GM23248 (cell line): ENCODE measurements at regions not wholly inside any gene's neighbourhood (a gene's known extent, or its start where the extent isn't known, plus 50 kb on each side); places are given as distances from the start of the nearest gene placed in this dataset.

ENCODE experiments used
- DNase-seq: peaks from one replicate; pipeline ENCODE4 v3.0.0-alpha.2; 2015
- H2AFZ ChIP-seq: fragments of 200-600 bp; sonication (generic); 2 replicates; pipeline ENCODE4 v1.6.1; 2016; ENCODE audit warnings: antibody characterized with exemption
- H3F3A ChIP-seq: fragments of 200-600 bp; sonication (generic); 2 replicates; pipeline ENCODE4 v1.6.1; 2016; ENCODE audit warnings: mild to moderate bottlenecking, antibody characterized with exemption, mixed run types; ENCODE audit not compliant: insufficient read depth
- H3K27ac ChIP-seq: fragments of 200-600 bp; sonication (generic); 2 replicates; pipeline ENCODE4 v1.5.1; 2016; ENCODE audit warnings: mild to moderate bottlenecking
- H3K27me3 ChIP-seq: fragments of 200-600 bp; sonication (generic); replicated peaks from 2 replicates; pipeline ENCODE4 v1.6.1; 2016; ENCODE audit warnings: mild to moderate bottlenecking; ENCODE audit not compliant: insufficient read depth
- H3K36me3 ChIP-seq: fragments of 200-600 bp; sonication (generic); 2 replicates; pipeline ENCODE4 v1.6.1; 2016; ENCODE audit warnings: low read depth, mild to moderate bottlenecking
- H3K4me1 ChIP-seq: fragments of 200-600 bp; sonication (generic); 2 replicates; pipeline ENCODE4 v1.6.1; 2016; ENCODE audit warnings: mild to moderate bottlenecking; ENCODE audit not compliant: insufficient read depth
- H3K4me2 ChIP-seq: fragments of 200-600 bp; sonication (generic); one replicate; pipeline ENCODE4 v1.6.1; 2016; ENCODE audit warnings: mild to moderate bottlenecking; ENCODE audit not compliant: unreplicated experiment
- H3K4me3 ChIP-seq: fragments of 200-600 bp; sonication (generic); 2 replicates; pipeline ENCODE4 v1.5.1; 2016; ENCODE audit warnings: mild to moderate bottlenecking
- H3K79me2 ChIP-seq: fragments of 200-600 bp; sonication (generic); 2 replicates; pipeline ENCODE4 v1.6.1; 2016; ENCODE audit warnings: mild to moderate bottlenecking; ENCODE audit not compliant: insufficient read depth
- H3K9ac ChIP-seq: fragments of 200-600 bp; sonication (generic); 2 replicates; pipeline ENCODE4 v1.6.1; 2016; ENCODE audit warnings: mild to moderate bottlenecking
- H3K9me2 ChIP-seq: fragments of 200-600 bp; sonication (generic); 2 replicates; pipeline ENCODE4 v1.6.1; 2016; ENCODE audit warnings: mixed run types, mild to moderate bottlenecking, moderate library complexity; ENCODE audit not compliant: insufficient read depth
- H3K9me3 ChIP-seq: fragments of 200-600 bp; sonication (generic); one replicate; pipeline ENCODE4 v1.6.1; 2017; ENCODE audit warnings: low read depth
- H4K20me1 ChIP-seq: fragments of 200-600 bp; sonication (generic); 2 replicates; pipeline ENCODE4 v1.6.0; 2016; ENCODE audit not compliant: insufficient read depth
- EZH2 ChIP-seq: fragments of 200-600 bp; sonication (generic); IDR thresholded peaks from 2 replicates; pipeline ENCODE4 v1.6.1; 2018; ENCODE audit warnings: antibody characterized with exemption, mild to moderate bottlenecking; ENCODE audit not compliant: insufficient read depth, poor library complexity, severe bottlenecking
- EZH2phosphoT487 ChIP-seq: fragments of 200-600 bp; sonication (generic); IDR thresholded peaks from 2 replicates; pipeline ENCODE4 v1.6.1; 2018; ENCODE audit warnings: antibody characterized with exemption, moderate library complexity, mild to moderate bottlenecking, low read depth; ENCODE audit not compliant: insufficient read depth
- WGBS, 2 experiments: methylation state at CpG; one replicate each; pipeline ENCODE4 v1.1.6; 2015 to 2017; ENCODE audit warnings: low lambda C conversion rate in 2 of 2, low coverage in 1 of 2; ENCODE audit errors: missing lambda C conversion rate in 2 of 2; 5-methylcytosine and 5-hydroxymethylcytosine counted together
- in situ Hi-C: fragments of 300-500 bp; cut with MboI; formaldehyde crosslinking; loops from 2 replicates; pipeline ENCODE4 v1.15.0; 2020

DNA sequence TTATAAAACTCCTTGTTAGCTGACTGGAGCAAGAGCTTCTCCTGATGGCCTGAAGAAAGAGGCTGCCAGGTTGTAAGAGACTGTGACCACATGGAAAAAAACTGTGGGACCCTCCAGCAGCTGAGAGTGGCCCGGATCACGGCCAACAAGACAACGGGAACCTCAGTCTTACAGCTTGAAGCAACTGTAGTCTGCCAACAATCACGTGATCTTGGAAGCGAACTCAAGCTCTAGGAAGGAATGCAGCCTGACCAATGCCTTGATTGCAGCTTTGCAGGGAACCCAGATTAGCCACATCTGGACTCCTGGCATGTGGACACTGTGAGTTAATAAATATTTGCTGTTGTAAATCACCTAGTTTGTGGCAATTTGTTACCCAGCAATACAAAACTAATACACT lies 442.6 kb upstream of the PRMT6 start:
- no peak overlapping the region for H3K4me3 ChIP-seq
- H4K20me1 ChIP-seq: no peaks in the 10 kb centered on the region
- no peaks in the 10 kb centered on the region for H3K9me2 ChIP-seq
- no peak for DNase-seq
- TF ChIP-seq EZH2phosphoT487 (no peak), EZH2 (no peak)
- no peak overlapping the region for H2AFZ ChIP-seq
- no peaks in the 10 kb centered on the region for H3F3A ChIP-seq
- in situ Hi-C loops: no loop called here
- no peaks in the 10 kb centered on the region for H3K79me2 ChIP-seq
- H3K27me3 ChIP-seq: no peaks in the 10 kb centered on the region
- WGBS, 2 experiments: 29 to 30% methylated on average over 5 of the region's 5 CpGs
- H3K9ac ChIP-seq: no peak overlapping the region
- H3K27ac ChIP-seq: no peak overlapping the region
- H3K9me3 ChIP-seq: no peaks in the 10 kb centered on the region
- H3K4me1 ChIP-seq: 0 out of 2 replicates have a peak, but pooled peaks cover 10% of the 10 kb centered on the region
- H3K4me2 ChIP-seq: no peak overlapping the region
- no peaks in the 10 kb centered on the region for H3K36me3 ChIP-seq

- Histone ChIP-seq H3K79me2 (no peaks in the 10 kb centered on the region), H2AFZ (no peak overlapping the region), H3K9ac (no peak overlapping the region), H3K4me3 (no peak overlapping the region), H3F3A (no peaks in the 10 kb centered on the region), H3K9me2 (no peaks in the 10 kb centered on the region), H3K9me3 (no peaks in the 10 kb centered on the region), H3K4me1 (peaks cover 10% of the 10 kb centered on the region; the same call in 1 of the 2 replicates), H3K36me3 (no peaks in the 10 kb centered on the region), H4K20me1 (no peaks in the 10 kb centered on the region), H3K27ac (no peak overlapping the region), H3K4me2 (no peak overlapping the region), H3K27me3 (no peaks in the 10 kb centered on the region)
- 57 to 63% methylated on average over 2 of the region's 2 CpGs for WGBS, 2 experiments
- TF ChIP-seq EZH2phosphoT487: no peak
- no peak for DNase-seq
- in situ Hi-C loops: no loop called here
Measured at GRCh38 chr1:106615473-106615872, 441.0 kb upstream of the PRMT6 start.

DNA sequence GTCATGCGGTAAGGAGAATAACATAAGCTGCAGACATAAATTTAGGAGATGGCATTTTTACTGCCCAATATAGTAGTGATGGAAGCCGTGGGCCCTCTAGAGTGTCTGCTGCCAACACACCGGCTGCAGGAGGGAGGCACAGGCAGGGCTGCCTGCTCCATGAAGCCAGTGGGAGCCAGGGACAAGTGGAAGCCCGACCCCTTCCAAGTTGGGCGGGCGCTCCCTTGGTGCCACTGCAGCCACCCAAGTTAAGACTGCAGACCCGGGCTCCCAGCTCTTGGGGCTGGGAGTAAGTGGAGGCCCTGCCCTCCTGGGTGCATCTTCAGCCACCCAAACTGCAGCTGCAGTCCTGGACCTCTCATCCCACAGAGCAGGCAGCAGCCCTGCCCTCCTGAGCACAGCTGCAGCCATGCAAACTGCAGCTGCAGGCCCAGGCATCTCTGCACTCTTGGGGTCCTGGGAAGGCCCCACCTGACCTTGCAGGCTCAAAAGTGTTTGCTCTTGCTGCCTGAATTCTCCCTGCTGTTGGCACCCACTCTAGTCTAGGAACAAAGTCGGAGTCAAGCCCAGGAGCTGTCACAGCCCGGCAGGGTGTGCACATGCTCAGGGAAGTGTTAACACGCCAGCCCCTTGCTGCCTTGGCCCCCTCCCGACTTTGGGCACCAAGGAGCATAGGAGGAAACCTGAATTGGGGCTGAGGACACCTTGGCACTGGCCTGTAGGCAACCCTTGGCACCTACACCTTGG lies 437.2 kb upstream of the PRMT6 start:
- peaks cover 14% of the 10 kb centered on the region for H3K4me1 ChIP-seq
- in situ Hi-C loops: no loop called here
- no peaks in the 10 kb centered on the region for H3K36me3 ChIP-seq
- no peak overlapping the region for H3K4me3 ChIP-seq
- 49 to 57% methylated on average over 10 to 11 of the region's 11 CpGs for WGBS, 2 experiments
- H3K9me2 ChIP-seq: no peaks in the 10 kb centered on the region
- H4K20me1 ChIP-seq: no peaks in the 10 kb centered on the region
- H3K79me2 ChIP-seq: no peaks in the 10 kb centered on the region
- no peak overlapping the region for H2AFZ ChIP-seq
- no peak overlapping the region for H3K9ac ChIP-seq
- no peak for DNase-seq
- 0 out of 2 replicates have a peak, but pooled peaks cover 7% of the 10 kb centered on the region for H3F3A ChIP-seq
- no peaks in the 10 kb centered on the region for H3K27me3 ChIP-seq
- no peak overlapping the region for H3K4me2 ChIP-seq
- no peak for TF ChIP-seq EZH2
- no peak for TF ChIP-seq EZH2phosphoT487
- H3K27ac ChIP-seq: no peak overlapping the region
- H3K9me3 ChIP-seq: no peaks in the 10 kb centered on the region

DNA sequence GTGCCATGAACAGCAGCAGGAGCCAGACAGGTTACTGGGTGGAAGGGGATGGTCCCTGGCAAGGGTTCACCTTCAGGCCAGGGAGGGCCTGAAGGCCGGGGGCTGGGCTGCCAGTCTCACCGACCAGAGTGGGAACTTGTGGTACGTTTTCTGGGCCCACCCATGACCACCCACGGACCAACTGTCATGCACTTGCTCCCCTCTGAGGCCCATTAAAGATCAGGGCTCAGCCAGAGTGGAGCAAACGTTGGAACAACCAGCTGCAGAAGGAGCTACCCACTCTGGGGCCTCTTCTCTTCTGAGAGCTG lies 436.7 kb upstream of the PRMT6 start:
- H3K4me1 ChIP-seq: peaks cover 14% of the 10 kb centered on the region
- WGBS, 2 experiments: 25 to 45% methylated on average over 5 of the region's 5 CpGs
- no peak overlapping the region for H3K9ac ChIP-seq
- H3K4me2 ChIP-seq: no peak overlapping the region
- no peaks in the 10 kb centered on the region for H3K9me3 ChIP-seq
- DNase-seq: no peak
- H3K79me2 ChIP-seq: no peaks in the 10 kb centered on the region
- H3K27me3 ChIP-seq: no peaks in the 10 kb centered on the region
- no peak overlapping the region for H2AFZ ChIP-seq
- H3K4me3 ChIP-seq: no peak overlapping the region
- no peaks in the 10 kb centered on the region for H3K36me3 ChIP-seq
- H4K20me1 ChIP-seq: no peaks in the 10 kb centered on the region
- no peak overlapping the region for H3K27ac ChIP-seq
- 0 out of 2 replicates have a peak, but pooled peaks cover 7% of the 10 kb centered on the region for H3F3A ChIP-seq
- in situ Hi-C loops: no loop called here
- TF ChIP-seq EZH2 (no peak), EZH2phosphoT487 (no peak)
- no peaks in the 10 kb centered on the region for H3K9me2 ChIP-seq
